GM21381 (cell line): ENCODE measurements at regions not wholly inside any gene's neighbourhood (a gene's known extent, or its start where the extent isn't known, plus 50 kb on each side); places are given as distances from the start of the nearest gene placed in this dataset.
"Not testable (repeated sequence)": the region's sequence is repeated elsewhere in the genome, so short reads cannot be mapped to it uniquely, and the experiment has no call there.

ENCODE experiments used
- ATAC-seq: cut with Tn5 transposase; IDR thresholded peaks from one replicate; pipeline ENCODE4 v1.9.1; 2021; ENCODE audit warnings: mild to moderate bottlenecking, moderate library complexity; ENCODE audit not compliant: unreplicated experiment

- ATAC-seq: no peak
Observed at GRCh38 chrX:113545040-113545439, 704.4 kb upstream of the AMOT start.

- ATAC-seq: no peak
Observed at GRCh38 chrX:113539599-113540356, 699.1 kb upstream of the AMOT start.

GRCh38 chrX:113529426-113530013, 688.9 kb upstream of the AMOT start:
- ATAC-seq: no peak

- ATAC-seq: peak; percentile 97
Observed at GRCh38 chrX:113522814-113523213, 682.2 kb upstream of the AMOT start.

GRCh38 chrX:113514906-113515305, 674.3 kb upstream of the AMOT start:
- no peak for ATAC-seq

- ATAC-seq: no peak
Observed at GRCh38 chrX:113512700-113513395, 672.2 kb upstream of the AMOT start.

GRCh38 chrX:113510586-113510985, 670.0 kb upstream of the AMOT start:
- no peak for ATAC-seq

- ATAC-seq: no peak
Observed at GRCh38 chrX:113492895-113493294, 652.3 kb upstream of the AMOT start.

GRCh38 chrX:113473418-113473817, 632.8 kb upstream of the AMOT start:
- no peak for ATAC-seq

- not testable (repeated sequence) for ATAC-seq
Observed at GRCh38 chrX:113473015-113473414, 632.4 kb upstream of the AMOT start.

- no peak for ATAC-seq
Observed at GRCh38 chrX:113470166-113470565, 629.5 kb upstream of the AMOT start.

- no peak for ATAC-seq
Observed at GRCh38 chrX:113457719-113458118, 617.1 kb upstream of the AMOT start.

GRCh38 chrX:113455582-113455981, 615.0 kb upstream of the AMOT start:
- ATAC-seq: no peak

- ATAC-seq: no peak
Observed at GRCh38 chrX:113429011-113429410, 588.4 kb upstream of the AMOT start.

GRCh38 chrX:113422323-113422722, 581.7 kb upstream of the AMOT start:
- no peak for ATAC-seq

- no peak for ATAC-seq
Observed at GRCh38 chrX:113421432-113421831, 580.8 kb upstream of the AMOT start.

- no peak for ATAC-seq
Observed at GRCh38 chrX:113412106-113412505, 571.5 kb upstream of the AMOT start.

GRCh38 chrX:113408843-113409242, 568.2 kb upstream of the AMOT start:
- no peak for ATAC-seq

GRCh38 chrX:113400193-113400704, 559.6 kb upstream of the AMOT start:
- no peak for ATAC-seq

- no peak for ATAC-seq
Observed at GRCh38 chrX:113399506-113400192, 559.0 kb upstream of the AMOT start.

GRCh38 chrX:113392355-113392754, 551.7 kb upstream of the AMOT start:
- ATAC-seq: no peak
